IgD-negative memory B cell (primary cell): ENCODE measurements at regions not wholly inside any gene's neighbourhood (a gene's known extent, or its start where the extent isn't known, plus 50 kb on each side); places are given as distances from the start of the nearest gene placed in this dataset.
"Not testable (repeated sequence)": the region's sequence is repeated elsewhere in the genome, so short reads cannot be mapped to it uniquely, and the experiment has no call there.

Experiments used
- H3K27ac Mint-ChIP-seq, 3 donors: one replicate each; pipeline ENCODE4 v1.8.0; 2020 to 2022; ENCODE audit warnings: mild to moderate bottlenecking in 3 of 3, mixed read lengths in 3 of 3, moderate library complexity in 1 of 3
- H3K27me3 Mint-ChIP-seq: one replicate; pipeline ENCODE4 v1.8.0; 2021; ENCODE audit warnings: mixed read lengths
- H3K36me3 Mint-ChIP-seq: one replicate; pipeline ENCODE4 v1.8.0; 2020; ENCODE audit warnings: mild to moderate bottlenecking, mixed read lengths
- H3K4me1 Mint-ChIP-seq, 3 donors: one replicate each; pipeline ENCODE4 v1.8.0; 2020 to 2022; ENCODE audit warnings: mixed read lengths in 3 of 3, mild to moderate bottlenecking in 1 of 3
- H3K4me3 Mint-ChIP-seq, 4 donors: one replicate each; pipeline ENCODE4 v1.8.0; 2020 to 2022; ENCODE audit warnings: mild to moderate bottlenecking in 4 of 4, mixed read lengths in 4 of 4, moderate library complexity in 3 of 4
- H3K9me3 Mint-ChIP-seq, 3 donors: one replicate each; pipeline ENCODE4 v1.8.0; 2020 to 2021; ENCODE audit warnings: mixed read lengths in 3 of 3, mild to moderate bottlenecking in 1 of 3

GRCh38 chr3:140871022-140871421 lies 70.6 kb upstream of the SLC25A36 start:
- Mint-ChIP-seq H3K27ac (no peak overlapping the region), H3K4me3 (no peak overlapping the region), H3K4me1 (no peaks in the 10 kb centered on the region), H3K27me3 (peaks cover 11% of the 10 kb centered on the region), H3K36me3 (peaks cover 2% of the 10 kb centered on the region), H3K9me3 (no peaks in the 10 kb centered on the region)

GRCh38 chr3:140872165-140872564 lies 69.5 kb upstream of the SLC25A36 start:
- not testable (repeated sequence) for H3K27ac Mint-ChIP-seq, H3K9me3 Mint-ChIP-seq, H3K4me3 Mint-ChIP-seq, H3K36me3 Mint-ChIP-seq, H3K4me1 Mint-ChIP-seq
- H3K27me3 Mint-ChIP-seq: peaks cover 11% of the 10 kb centered on the region

- H3K36me3 Mint-ChIP-seq: no peaks in the 10 kb centered on the region
- H3K9me3 Mint-ChIP-seq: peaks cover 5 to 13% (median 13%) of the 10 kb centered on the region in 3 donors
- no peaks in the 10 kb centered on the region for H3K4me1 Mint-ChIP-seq
- peaks cover 1% of the 10 kb centered on the region for H3K27me3 Mint-ChIP-seq
- no peak overlapping the region for H3K4me3 Mint-ChIP-seq
- peak overlapping the region in 1 of 3 donors; percentile 33 for H3K27ac Mint-ChIP-seq
Observed at GRCh38 chr3:140883428-140884040, 58.1 kb upstream of the SLC25A36 start.

DNA sequence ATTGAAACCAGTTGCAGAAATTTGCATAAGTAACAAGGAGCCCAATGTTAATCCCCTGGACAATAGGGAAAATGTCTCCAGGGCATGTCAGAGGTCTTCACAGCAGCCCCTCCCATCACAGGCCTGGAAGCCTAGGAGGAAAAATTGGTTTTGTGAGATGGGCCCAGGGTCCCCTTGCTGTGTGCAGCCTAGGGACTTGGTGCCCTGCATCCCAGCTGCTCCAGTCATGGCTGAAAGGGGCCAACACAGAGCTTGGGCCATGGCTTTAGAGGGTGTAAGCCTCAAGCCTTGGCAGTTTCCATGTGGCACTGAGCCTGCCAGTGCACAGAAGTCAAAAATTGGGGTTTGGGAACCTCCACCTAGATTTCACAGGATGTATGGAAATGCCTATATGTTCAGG lies 55.9 kb upstream of the SLC25A36 start:
- not testable (repeated sequence) for H3K4me1 Mint-ChIP-seq, H3K27ac Mint-ChIP-seq, H3K36me3 Mint-ChIP-seq, H3K27me3 Mint-ChIP-seq, H3K4me3 Mint-ChIP-seq
- peaks cover 5 to 12% (median 10%) of the 10 kb centered on the region in 3 donors for H3K9me3 Mint-ChIP-seq
